ENCODE measurements at regions not wholly inside any gene's neighbourhood (a gene's known extent, or its start where the extent isn't known, plus 50 kb on each side); places are given as distances from the start of the nearest gene placed in this dataset.

DNA sequence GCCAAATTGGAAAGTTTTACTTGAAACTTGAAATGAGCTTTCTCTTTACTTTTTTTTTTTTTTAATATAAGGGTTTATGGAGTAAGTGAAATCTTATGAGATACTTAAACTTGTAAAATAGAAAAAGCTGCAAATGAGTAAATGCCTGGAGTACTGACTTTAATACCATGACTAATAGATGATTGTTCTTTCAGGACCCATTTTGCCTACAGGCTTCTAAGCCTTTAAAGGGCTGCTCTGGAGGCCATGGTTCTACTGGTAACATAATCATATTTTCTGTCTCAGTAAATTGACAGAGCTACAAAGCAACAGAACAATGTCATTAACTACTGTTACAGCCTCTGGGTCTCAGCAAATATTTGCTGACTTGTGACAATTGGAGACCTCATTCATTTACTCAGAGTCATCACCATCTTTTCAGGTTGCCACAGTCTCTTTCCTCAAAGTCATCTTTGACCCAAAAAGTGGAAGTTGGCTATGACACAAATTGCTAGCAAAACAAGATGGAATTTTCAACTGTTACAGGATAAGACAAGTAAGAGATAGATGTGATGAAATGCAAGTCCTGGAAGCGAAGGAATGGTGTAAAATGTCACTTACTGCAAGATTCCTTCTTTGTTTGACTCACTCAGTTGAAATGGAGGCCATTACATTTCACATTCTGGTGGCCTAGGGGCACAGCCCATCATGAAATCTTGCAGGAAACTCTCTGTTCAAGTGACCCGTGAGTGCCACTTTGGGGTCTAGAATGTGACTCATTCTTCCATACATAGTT, 132.7 kb downstream of the BTC start:
- TF ChIP-seq ZNF274 (IDR thresholded peaks at IDR 0.05; ENCODE audit: low read depth, low read length) (no peak), YY1 (IDR thresholded peaks at IDR 0.05; ENCODE audit: insufficient read depth, insufficient read length) (no peak)

All from NT2/D1 (cell line).